ENCODE measurements at regions not wholly inside any gene's neighbourhood (a gene's known extent, or its start where the extent isn't known, plus 50 kb on each side); places are given as distances from the start of the nearest gene placed in this dataset.
A peak's percentile ranks its signal among the peaks of the same experiment; 100 is the strongest.

GRCh38 chr12:92032965-92033364 lies 112.7 kb downstream of the BTG1 start:
- peak overlapping the region; percentile 83 for H3K27ac ChIP-seq (replicated peaks)
- no peak for DNase-seq
- H3K4me1 ChIP-seq: peaks cover 54% of the 10 kb centered on the region
- no peaks in the 10 kb centered on the region for H3K9me3 ChIP-seq (replicated peaks)
- H3K27me3 ChIP-seq (ENCODE audit: low read depth): no peaks in the 10 kb centered on the region
- H3K4me3 ChIP-seq: no peak overlapping the region
- no peak for TF ChIP-seq CTCF (IDR thresholded peaks at IDR 0.05; ENCODE audit: borderline replicate concordance)
- no peaks in the 10 kb centered on the region for H3K36me3 ChIP-seq
- intact Hi-C loops (cut with micrococcal nuclease): no loop called here

- TF ChIP-seq CTCF (IDR thresholded peaks at IDR 0.05; ENCODE audit: borderline replicate concordance): no peak
- intact Hi-C loops (cut with micrococcal nuclease): no loop called here
- Histone ChIP-seq H3K4me1 (peaks cover 57% of the 10 kb centered on the region), H3K4me3 (no peak overlapping the region), H3K27me3 (ENCODE audit: low read depth) (no peaks in the 10 kb centered on the region), H3K27ac (replicated peaks) (peak overlapping the region; percentile 83), H3K36me3 (no peaks in the 10 kb centered on the region), H3K9me3 (replicated peaks) (no peaks in the 10 kb centered on the region)
- no peak for DNase-seq
These were observed 113.5 kb downstream of the BTG1 start for GRCh38 chr12:92032101-92032500.

GRCh38 chr12:92030618-92031017 lies 115.0 kb downstream of the BTG1 start:
- Histone ChIP-seq H3K36me3 (no peaks in the 10 kb centered on the region), H3K27ac (replicated peaks) (peak overlapping the region; percentile 83), H3K4me1 (peaks cover 50% of the 10 kb centered on the region), H3K9me3 (replicated peaks) (no peaks in the 10 kb centered on the region), H3K27me3 (ENCODE audit: low read depth) (no peaks in the 10 kb centered on the region), H3K4me3 (no peak overlapping the region)
- TF ChIP-seq CTCF (IDR thresholded peaks at IDR 0.05; ENCODE audit: borderline replicate concordance): no peak
- no peak for DNase-seq
- intact Hi-C loops (cut with micrococcal nuclease): no loop called here

GRCh38 chr12:92029902-92030586 lies 115.6 kb downstream of the BTG1 start:
- H3K36me3 ChIP-seq: no peaks in the 10 kb centered on the region
- TF ChIP-seq CTCF (IDR thresholded peaks at IDR 0.05; ENCODE audit: borderline replicate concordance): no peak
- H3K4me1 ChIP-seq: peaks cover 44% of the 10 kb centered on the region
- peak overlapping the region; percentile 83 for H3K27ac ChIP-seq (replicated peaks)
- H3K4me3 ChIP-seq: no peak overlapping the region
- H3K27me3 ChIP-seq (ENCODE audit: low read depth): no peaks in the 10 kb centered on the region
- H3K9me3 ChIP-seq (replicated peaks): no peaks in the 10 kb centered on the region
- intact Hi-C loops (cut with micrococcal nuclease): no loop called here
- DNase-seq: no peak

GRCh38 chr12:92029136-92029535 lies 116.5 kb downstream of the BTG1 start:
- H3K9me3 ChIP-seq (replicated peaks): no peaks in the 10 kb centered on the region
- intact Hi-C loops (cut with micrococcal nuclease): no loop called here
- H3K27me3 ChIP-seq (ENCODE audit: low read depth): no peaks in the 10 kb centered on the region
- no peak overlapping the region for H3K27ac ChIP-seq (replicated peaks)
- no peak overlapping the region for H3K4me3 ChIP-seq
- TF ChIP-seq CTCF (IDR thresholded peaks at IDR 0.05; ENCODE audit: borderline replicate concordance): no peak
- peaks cover 35% of the 10 kb centered on the region for H3K4me1 ChIP-seq
- DNase-seq: no peak
- H3K36me3 ChIP-seq: no peaks in the 10 kb centered on the region

Data from left ventricle myocardium inferior (tissue), 1 donor.